GM21825 (cell line): ENCODE measurements at regions not wholly inside any gene's neighbourhood (a gene's known extent, or its start where the extent isn't known, plus 50 kb on each side); places are given as distances from the start of the nearest gene placed in this dataset.

ENCODE experiments used
- ATAC-seq: cut with Tn5 transposase; IDR thresholded peaks from one replicate; pipeline ENCODE4 v1.9.1; 2021; ENCODE audit warnings: mild to moderate bottlenecking, moderate library complexity; ENCODE audit not compliant: unreplicated experiment

- ATAC-seq: no peak
Measured at GRCh38 chr2:145095641-145096435, 575.9 kb upstream of the ZEB2 start.

- ATAC-seq: no peak
Measured at GRCh38 chr2:145094370-145094769, 574.5 kb upstream of the ZEB2 start.

GRCh38 chr2:145091967-145092366, 572.0 kb upstream of the ZEB2 start:
- no peak for ATAC-seq

GRCh38 chr2:145090841-145091761, 571.2 kb upstream of the ZEB2 start:
- no peak for ATAC-seq

- no peak for ATAC-seq
Measured at GRCh38 chr2:145088756-145089155, 568.8 kb upstream of the ZEB2 start.

- no peak for ATAC-seq
Measured at GRCh38 chr2:145086910-145087309, 567.0 kb upstream of the ZEB2 start.

- ATAC-seq: no peak
Measured at GRCh38 chr2:145085612-145086011, 565.7 kb upstream of the ZEB2 start.

- ATAC-seq: no peak
Measured at GRCh38 chr2:145080426-145080825, 560.5 kb upstream of the ZEB2 start.

GRCh38 chr2:145079641-145080040, 559.7 kb upstream of the ZEB2 start:
- no peak for ATAC-seq

GRCh38 chr2:145078923-145079322, 559.0 kb upstream of the ZEB2 start:
- ATAC-seq: no peak

GRCh38 chr2:145076085-145076484, 556.2 kb upstream of the ZEB2 start:
- ATAC-seq: no peak

- no peak for ATAC-seq
Measured at GRCh38 chr2:145075454-145076062, 555.6 kb upstream of the ZEB2 start.

- no peak for ATAC-seq
Measured at GRCh38 chr2:145070703-145071102, 550.8 kb upstream of the ZEB2 start.

GRCh38 chr2:145068509-145068908, 548.6 kb upstream of the ZEB2 start:
- no peak for ATAC-seq

- ATAC-seq: no peak
Measured at GRCh38 chr2:145067549-145068030, 547.7 kb upstream of the ZEB2 start.

GRCh38 chr2:145066856-145067548, 547.1 kb upstream of the ZEB2 start:
- no peak for ATAC-seq

- no peak for ATAC-seq
Measured at GRCh38 chr2:145066151-145066661, 546.3 kb upstream of the ZEB2 start.

GRCh38 chr2:145065342-145065741, 545.4 kb upstream of the ZEB2 start:
- no peak for ATAC-seq

GRCh38 chr2:145064511-145064910, 544.6 kb upstream of the ZEB2 start:
- ATAC-seq: no peak

- ATAC-seq: no peak
Measured at GRCh38 chr2:145060876-145061275, 541.0 kb upstream of the ZEB2 start.

GRCh38 chr2:145059914-145060313, 540.0 kb upstream of the ZEB2 start:
- no peak for ATAC-seq
